K562 (cell line): ENCODE measurements at regions not wholly inside any gene's neighbourhood (a gene's known extent, or its start where the extent isn't known, plus 50 kb on each side); places are given as distances from the start of the nearest gene placed in this dataset.

Experiments
- DMBX1 ChIP-seq: fragments of 250-450 bp; sonication (Bioruptor Pico); IDR thresholded peaks from 2 replicates; pipeline ENCODE4 v1.8.0; 2022; ENCODE audit warnings: inconsistent platforms, mild to moderate bottlenecking, moderate library complexity, borderline replicate concordance
- HCFC1 ChIP-seq: IDR thresholded peaks from 2 replicates; pipeline ENCODE4 v1.6.1; 2012; ENCODE audit warnings: low read depth, low read length, improper control_type of control experiment
- JUND ChIP-seq, 2 experiments: IDR thresholded peaks; 2 replicates in 1 of 2; 3 replicates in 1 of 2; pipeline ENCODE4 v1.6.1; 2011; ENCODE audit warnings: borderline replicate concordance in 2 of 2, low read depth in 2 of 2, low read length in 2 of 2, improper control_type of control experiment in 1 of 2, missing biosample characterization in 1 of 2, missing genetic modification characterization in 1 of 2, missing genetic modification reagents in 1 of 2
- KDM2B ChIP-seq: fragments of 250-450 bp; sonication (Bioruptor Pico); IDR thresholded peaks from 2 replicates; pipeline ENCODE4 v1.8.0; 2021; ENCODE audit warnings: mild to moderate bottlenecking, moderate library complexity
- KLF16 ChIP-seq: IDR thresholded peaks from 2 replicates; pipeline ENCODE4 v1.6.1; 2016; ENCODE audit warnings: antibody characterized with exemption
- YY1 ChIP-seq, 3 experiments: IDR thresholded peaks; 2 replicates each; pipeline ENCODE4 v1.6.1; 2011; ENCODE audit warnings: low read length in 2 of 3, mild to moderate bottlenecking in 2 of 3, moderate library complexity in 2 of 3, borderline replicate concordance in 1 of 3, control low read depth in 1 of 3, low read depth in 1 of 3; ENCODE audit not compliant: insufficient read depth in 3 of 3, insufficient replicate concordance in 2 of 3, control insufficient read depth in 1 of 3, insufficient read length in 1 of 3; ENCODE audit errors: extremely low read depth in 1 of 3

DNA sequence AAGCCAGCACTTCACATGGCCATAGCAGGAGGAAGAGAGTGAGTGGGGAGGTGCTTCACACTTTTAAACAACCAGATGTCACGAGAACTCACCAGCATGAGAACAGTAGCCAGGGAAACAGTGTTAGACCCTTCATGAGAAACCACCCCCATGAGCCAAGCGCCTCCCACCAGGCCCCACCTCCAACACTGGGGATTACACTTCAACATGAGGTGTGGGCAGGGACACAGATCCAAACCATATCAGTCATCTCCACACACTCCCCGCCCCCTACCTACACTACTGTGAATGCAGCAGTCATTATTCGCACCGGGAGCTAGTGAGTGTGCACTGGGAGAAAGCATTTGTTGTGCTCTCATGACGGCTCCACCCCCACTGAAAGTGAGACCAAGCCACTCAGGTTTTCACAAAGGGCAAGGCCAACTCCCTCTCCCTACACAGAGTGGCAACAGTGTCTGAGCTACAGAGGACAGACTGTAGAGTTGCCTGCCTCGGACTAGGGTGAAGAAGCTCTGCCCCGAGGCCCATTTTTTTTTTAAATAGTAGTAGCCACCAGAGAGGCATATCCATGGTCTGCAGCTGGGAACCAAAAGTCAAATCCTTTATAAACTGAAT is 125.6 kb downstream of the BARHL2 start:
- TF ChIP-seq JUND (IDR thresholded peaks at IDR 0.05; ENCODE audit: borderline replicate concordance, low read depth, low read length): no peak
- TF ChIP-seq JUND (tag; IDR thresholded peaks at IDR 0.05; ENCODE audit: borderline replicate concordance, low read depth, low read length): no peak
- no peak for TF ChIP-seq DMBX1
- no peak for TF ChIP-seq HCFC1
- no peak for TF ChIP-seq KLF16
- TF ChIP-seq KDM2B (CRISPR knock-in tag): no peak
- TF ChIP-seq YY1 (IDR thresholded peaks at IDR 0.05; ENCODE audit: borderline replicate concordance in 1 of 3, control insufficient read depth in 1 of 3, extremely low read depth in 1 of 3, insufficient read depth in 3 of 3, insufficient read length in 1 of 3, insufficient replicate concordance in 2 of 3, low read depth in 1 of 3, low read length in 2 of 3): no peak
